ENCODE measurements at regions not wholly inside any gene's neighbourhood (a gene's known extent, or its start where the extent isn't known, plus 50 kb on each side); places are given as distances from the start of the nearest gene placed in this dataset.

DNA sequence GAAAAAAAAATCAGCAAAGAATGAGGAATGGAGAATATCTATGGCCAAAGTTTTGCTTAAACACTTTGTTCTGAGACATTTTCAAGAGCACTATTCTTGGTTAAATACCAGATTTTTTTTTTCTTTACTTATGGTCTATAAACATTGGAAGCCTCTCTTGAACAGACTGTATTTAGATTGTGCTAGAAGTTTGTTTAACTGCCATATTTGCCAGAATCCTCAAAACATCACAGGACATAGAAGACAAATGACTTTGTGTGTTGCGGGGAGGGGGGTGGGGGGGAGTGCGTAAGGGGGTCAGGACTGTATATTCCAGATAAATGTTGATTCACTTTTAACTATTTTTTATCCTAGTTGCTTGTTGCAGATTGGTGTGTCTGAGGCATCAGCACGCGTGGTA lies 262.0 kb downstream of the MEIS1 start:
- BruUV-seq (replicated peaks), result no TSS peak
- intact Hi-C loops (cut with micrococcal nuclease), result no loop called here
- H3K4me1 Mint-ChIP-seq (ENCODE audit: insufficient read depth, unreplicated experiment), result no peaks in the 10 kb centered on the region
- H3K4me3 Mint-ChIP-seq (ENCODE audit: unreplicated experiment), result no peak overlapping the region
- H3K36me3 Mint-ChIP-seq (ENCODE audit: insufficient read depth, unreplicated experiment), result no peaks in the 10 kb centered on the region
- no peak overlapping the region for H3K27ac Mint-ChIP-seq (ENCODE audit: low read depth, unreplicated experiment)
- TF ChIP-seq, protein P1, sequence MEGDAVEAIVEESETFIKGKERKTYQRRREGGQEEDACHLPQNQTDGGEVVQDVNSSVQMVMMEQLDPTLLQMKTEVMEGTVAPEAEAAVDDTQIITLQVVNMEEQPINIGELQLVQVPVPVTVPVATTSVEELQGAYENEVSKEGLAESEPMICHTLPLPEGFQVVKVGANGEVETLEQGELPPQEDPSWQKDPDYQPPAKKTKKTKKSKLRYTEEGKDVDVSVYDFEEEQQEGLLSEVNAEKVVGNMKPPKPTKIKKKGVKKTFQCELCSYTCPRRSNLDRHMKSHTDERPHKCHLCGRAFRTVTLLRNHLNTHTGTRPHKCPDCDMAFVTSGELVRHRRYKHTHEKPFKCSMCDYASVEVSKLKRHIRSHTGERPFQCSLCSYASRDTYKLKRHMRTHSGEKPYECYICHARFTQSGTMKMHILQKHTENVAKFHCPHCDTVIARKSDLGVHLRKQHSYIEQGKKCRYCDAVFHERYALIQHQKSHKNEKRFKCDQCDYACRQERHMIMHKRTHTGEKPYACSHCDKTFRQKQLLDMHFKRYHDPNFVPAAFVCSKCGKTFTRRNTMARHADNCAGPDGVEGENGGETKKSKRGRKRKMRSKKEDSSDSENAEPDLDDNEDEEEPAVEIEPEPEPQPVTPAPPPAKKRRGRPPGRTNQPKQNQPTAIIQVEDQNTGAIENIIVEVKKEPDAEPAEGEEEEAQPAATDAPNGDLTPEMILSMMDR (IDR thresholded peaks at IDR 0.05; ENCODE audit: unreplicated experiment), result no peak
- ChIA-PET POLR2A (no interaction called here), CTCF (no interaction called here)
- no peaks in the 10 kb centered on the region for H3K27me3 Mint-ChIP-seq (ENCODE audit: insufficient read depth, unreplicated experiment)
- H3K9me3 Mint-ChIP-seq (ENCODE audit: unreplicated experiment), result no peaks in the 10 kb centered on the region
- DNase-seq (ENCODE audit: unreplicated experiment), result no peak

DNA sequence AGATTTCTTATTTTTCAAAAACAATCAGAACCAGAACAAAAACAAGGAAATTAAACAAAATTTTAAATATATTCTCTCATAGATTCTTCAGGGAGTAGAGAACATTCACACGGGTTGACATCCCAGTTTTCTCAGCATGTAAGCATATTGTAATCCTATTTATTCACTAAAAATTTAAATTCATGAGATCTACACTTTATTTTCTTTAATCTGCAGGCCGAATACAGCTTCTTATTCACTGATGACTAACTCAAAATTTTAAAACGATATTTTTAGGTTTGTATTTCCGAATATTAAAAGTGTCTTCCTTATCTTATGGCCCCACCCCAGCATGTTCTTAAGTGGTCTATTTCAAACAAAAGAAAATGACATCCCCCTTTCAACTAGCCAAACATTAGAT lies 262.4 kb downstream of the MEIS1 start:
- Mint-ChIP-seq H3K27ac (ENCODE audit: low read depth, unreplicated experiment) (no peak overlapping the region), H3K27me3 (ENCODE audit: insufficient read depth, unreplicated experiment) (no peaks in the 10 kb centered on the region), H3K4me3 (ENCODE audit: unreplicated experiment) (no peak overlapping the region), H3K4me1 (ENCODE audit: insufficient read depth, unreplicated experiment) (no peaks in the 10 kb centered on the region), H3K9me3 (ENCODE audit: unreplicated experiment) (no peaks in the 10 kb centered on the region), H3K36me3 (ENCODE audit: insufficient read depth, unreplicated experiment) (no peaks in the 10 kb centered on the region)
- no peak for DNase-seq (ENCODE audit: unreplicated experiment)
- BruUV-seq (replicated peaks), result no TSS peak
- POLR2A ChIA-PET, result no interaction called here
- TF ChIP-seq, protein P1 (IDR thresholded peaks at IDR 0.05; ENCODE audit: unreplicated experiment), result no peak
- CTCF ChIA-PET, result no interaction called here
- intact Hi-C loops (cut with micrococcal nuclease), result no loop called here

DNA sequence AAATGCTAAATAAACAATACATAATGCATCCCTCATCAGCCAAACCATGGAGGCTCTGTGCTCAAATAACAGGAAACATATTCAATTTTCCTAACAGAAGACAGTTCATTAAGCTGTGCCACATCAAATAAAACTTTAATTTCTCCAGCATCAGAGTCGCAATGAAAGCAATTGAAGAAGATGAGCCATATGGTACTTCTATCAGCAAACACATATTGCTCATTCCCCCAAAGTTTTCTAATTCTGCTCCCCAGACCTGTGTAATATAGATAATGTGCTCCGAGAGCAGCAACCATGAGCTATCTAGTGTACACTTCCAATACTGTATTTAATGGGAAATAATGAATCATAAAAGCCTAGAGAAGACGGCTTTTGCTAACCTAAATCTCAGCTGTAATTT lies 263.2 kb downstream of the MEIS1 start:
- CTCF ChIA-PET, result no interaction called here
- no TSS peak for BruUV-seq (replicated peaks)
- no peak overlapping the region for H3K27ac Mint-ChIP-seq (ENCODE audit: low read depth, unreplicated experiment)
- TF ChIP-seq, protein P1 (IDR thresholded peaks at IDR 0.05; ENCODE audit: unreplicated experiment), result no peak
- H3K9me3 Mint-ChIP-seq (ENCODE audit: unreplicated experiment), result no peaks in the 10 kb centered on the region
- H3K27me3 Mint-ChIP-seq (ENCODE audit: insufficient read depth, unreplicated experiment), result no peaks in the 10 kb centered on the region
- POLR2A ChIA-PET, result interaction anchor here (0.9 kb wide), 1 partner anchor 9 kb away, joined by 3 read pairs; no protein-coding TSS in a partner anchor
- no peaks in the 10 kb centered on the region for H3K36me3 Mint-ChIP-seq (ENCODE audit: insufficient read depth, unreplicated experiment)
- H3K4me3 Mint-ChIP-seq (ENCODE audit: unreplicated experiment), result no peak overlapping the region
- no peaks in the 10 kb centered on the region for H3K4me1 Mint-ChIP-seq (ENCODE audit: insufficient read depth, unreplicated experiment)
- intact Hi-C loops (cut with micrococcal nuclease), result no loop called here
- no peak for DNase-seq (ENCODE audit: unreplicated experiment)

- H3K4me1 Mint-ChIP-seq (ENCODE audit: insufficient read depth, unreplicated experiment), result no peaks in the 10 kb centered on the region
Measured at GRCh38 chr2:66698576-66699239, 263.8 kb downstream of the MEIS1 start.

More at GRCh38 chr2:66698576-66699239, 263.8 kb downstream of the MEIS1 start:
- ChIA-PET CTCF (no interaction called here), POLR2A (interaction anchor here (0.8 to 0.9 kb wide), 2 partner anchors 8 to 9 kb away, joined by 3 to 4 read pairs; no protein-coding TSS in a partner anchor)
- intact Hi-C loops (cut with micrococcal nuclease), result no loop called here
- no peak for DNase-seq (ENCODE audit: unreplicated experiment)
- no TSS peak for BruUV-seq (replicated peaks)
- no peak overlapping the region for H3K27ac Mint-ChIP-seq (ENCODE audit: low read depth, unreplicated experiment)
- H3K27me3 Mint-ChIP-seq (ENCODE audit: insufficient read depth, unreplicated experiment), result no peaks in the 10 kb centered on the region
- no peak overlapping the region for H3K4me3 Mint-ChIP-seq (ENCODE audit: unreplicated experiment)
- TF ChIP-seq, protein P1 (IDR thresholded peaks at IDR 0.05; ENCODE audit: unreplicated experiment), result no peak
- no peaks in the 10 kb centered on the region for H3K36me3 Mint-ChIP-seq (ENCODE audit: insufficient read depth, unreplicated experiment)
- H3K9me3 Mint-ChIP-seq (ENCODE audit: unreplicated experiment), result no peaks in the 10 kb centered on the region

Measured in MCF 10A (cell line).